GM19239 (cell line): ENCODE measurements at regions not wholly inside any gene's neighbourhood (a gene's known extent, or its start where the extent isn't known, plus 50 kb on each side); places are given as distances from the start of the nearest gene placed in this dataset.
"Not testable (repeated sequence)": the region's sequence is repeated elsewhere in the genome, so short reads cannot be mapped to it uniquely, and the experiment has no call there.

Experiments used
- DNase-seq: peaks from one replicate; pipeline ENCODE4 v3.0.0; 2011; ENCODE audit warnings: low spot score; ENCODE audit not compliant: insufficient read length
- FAIRE-seq: peaks from 2 replicates; lab custom pipeline; 2011; peaks lifted over from hg19 to GRCh38; lab: Jason Lieb, UNC

- DNase-seq = no peak
- FAIRE-seq = no peak
Observed at GRCh38 chr14:83290447-83290846, 1756.8 kb upstream of the SEL1L start.

DNA sequence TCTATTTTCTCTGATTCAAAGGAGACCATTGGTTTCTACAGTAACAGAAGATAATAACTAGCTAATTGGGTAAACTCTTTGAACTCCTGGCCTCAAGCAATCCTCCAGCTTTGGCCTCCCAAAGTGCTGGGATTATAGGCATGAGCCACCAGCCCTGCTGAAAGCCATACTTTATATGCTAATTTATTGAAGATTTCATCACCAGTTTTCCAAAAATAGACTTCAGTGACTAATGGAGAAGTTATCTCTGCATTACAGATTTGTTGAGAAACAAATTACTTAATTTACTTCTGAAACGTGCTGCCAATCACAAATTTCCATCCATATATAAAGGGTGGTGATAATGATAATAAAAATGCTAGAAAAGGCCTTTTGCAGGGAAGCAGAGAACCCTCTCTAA, 1758.1 kb upstream of the SEL1L start:
- no peak for DNase-seq
- no peak for FAIRE-seq

DNA sequence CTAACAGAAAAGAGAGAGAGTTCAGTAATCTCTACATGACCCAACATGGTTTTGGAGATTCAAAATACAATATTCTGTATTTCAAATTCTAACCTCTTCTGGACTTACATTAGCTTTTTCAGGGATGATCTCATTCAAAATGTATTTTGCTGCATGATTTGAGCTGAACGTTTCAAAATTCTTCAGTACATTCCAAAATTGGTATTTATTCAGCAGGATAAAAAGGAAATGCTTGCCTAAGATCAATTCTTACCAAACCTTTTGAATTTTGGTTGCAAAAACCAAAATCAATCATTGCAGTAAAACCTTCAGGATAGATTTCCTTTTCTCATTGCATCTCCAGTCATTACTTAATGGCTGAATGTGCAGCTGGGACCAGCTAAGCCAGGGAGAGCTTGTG, 1761.3 kb upstream of the SEL1L start:
- no peak for FAIRE-seq

DNA sequence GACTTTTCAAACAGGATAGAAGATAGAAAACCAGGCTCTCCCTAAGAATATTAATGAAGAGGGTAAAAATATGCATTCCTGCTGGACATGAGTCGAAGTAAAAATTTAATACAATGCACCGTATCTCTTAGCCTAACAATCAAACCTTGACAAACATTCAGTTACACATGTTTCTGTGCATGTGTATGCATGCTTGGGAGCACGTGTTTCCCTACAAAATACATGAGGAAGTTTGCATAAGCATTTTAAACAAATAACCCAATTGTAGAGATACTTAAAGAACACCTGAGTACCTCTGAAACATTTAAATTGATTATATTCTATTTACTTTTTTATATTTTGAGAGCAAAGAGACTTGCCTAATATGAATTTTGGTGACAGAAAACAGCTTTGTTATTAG, 1763.7 kb upstream of the SEL1L start:
- FAIRE-seq = no peak
- no peak for DNase-seq

More for the DNA sequence above, 1761.3 kb upstream of the SEL1L start:
- DNase-seq = no peak

DNA sequence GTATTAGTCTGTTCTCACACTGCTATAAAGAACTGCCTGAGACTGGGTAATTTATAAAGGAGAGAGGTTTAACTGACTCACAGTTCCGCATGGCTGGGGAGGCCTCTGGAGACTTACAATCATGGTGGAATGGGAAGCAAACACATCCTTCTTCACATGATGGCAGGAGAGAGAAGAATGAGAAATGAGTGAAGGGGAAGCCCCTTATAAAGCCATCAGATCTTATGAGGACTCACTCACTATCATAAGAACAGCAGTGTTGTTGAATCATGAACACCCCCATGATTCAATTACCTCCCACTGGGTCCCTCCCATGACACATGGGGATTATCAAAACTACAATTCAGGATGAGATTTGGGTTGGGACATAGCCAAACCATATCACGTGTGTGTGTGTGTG, 1764.4 kb upstream of the SEL1L start:
- DNase-seq = not testable (repeated sequence)

GRCh38 chr14:83300476-83301064, 1766.9 kb upstream of the SEL1L start:
- DNase-seq (no peak), FAIRE-seq (no peak)

More for the DNA sequence above, 1764.4 kb upstream of the SEL1L start:
- FAIRE-seq = not testable (repeated sequence)

GRCh38 chr14:83301791-83302190, 1768.1 kb upstream of the SEL1L start:
- no peak for DNase-seq
- FAIRE-seq = no peak

DNA sequence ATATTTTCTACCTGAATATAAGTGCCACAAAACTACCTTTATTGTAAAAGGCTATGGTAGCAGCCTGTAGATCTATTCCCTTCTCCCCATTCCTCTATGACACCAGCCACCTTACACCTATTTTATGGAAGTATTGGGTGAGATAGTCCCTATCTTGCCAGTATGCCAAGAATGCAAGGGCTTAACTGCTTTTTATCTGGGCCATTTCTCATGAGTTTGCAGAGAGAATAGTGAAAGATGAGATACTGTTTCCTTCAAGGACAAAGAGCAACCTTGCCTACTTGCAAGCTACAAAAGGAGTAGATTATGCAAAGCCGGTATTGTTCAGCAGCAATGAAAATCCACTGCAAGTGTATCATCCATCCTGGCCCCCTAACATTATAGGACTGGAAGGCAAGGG, 1775.6 kb upstream of the SEL1L start:
- no peak for FAIRE-seq

DNA sequence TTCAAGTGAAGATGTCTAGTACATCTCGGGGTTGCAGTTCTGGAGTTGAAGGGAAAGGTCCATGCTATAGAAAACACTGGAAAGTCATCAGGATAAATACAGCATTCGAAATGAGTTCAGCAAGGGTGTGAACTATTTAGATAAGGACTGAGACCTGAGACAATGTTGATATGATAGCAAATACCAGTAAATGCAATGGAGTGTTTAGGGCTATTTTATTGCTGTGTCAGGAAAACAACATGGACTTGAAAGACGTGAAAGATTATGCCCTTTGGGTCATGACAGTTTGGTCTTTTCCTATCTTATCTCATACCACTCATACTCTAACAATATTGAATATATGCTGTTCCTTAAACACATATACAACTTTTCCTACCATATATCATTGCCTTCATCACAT, 1776.2 kb upstream of the SEL1L start:
- no peak for DNase-seq
- FAIRE-seq = no peak

More for the DNA sequence above, 1775.6 kb upstream of the SEL1L start:
- no peak for DNase-seq

GRCh38 chr14:83312511-83312910, 1778.9 kb upstream of the SEL1L start:
- FAIRE-seq (no peak), DNase-seq (no peak)

DNA sequence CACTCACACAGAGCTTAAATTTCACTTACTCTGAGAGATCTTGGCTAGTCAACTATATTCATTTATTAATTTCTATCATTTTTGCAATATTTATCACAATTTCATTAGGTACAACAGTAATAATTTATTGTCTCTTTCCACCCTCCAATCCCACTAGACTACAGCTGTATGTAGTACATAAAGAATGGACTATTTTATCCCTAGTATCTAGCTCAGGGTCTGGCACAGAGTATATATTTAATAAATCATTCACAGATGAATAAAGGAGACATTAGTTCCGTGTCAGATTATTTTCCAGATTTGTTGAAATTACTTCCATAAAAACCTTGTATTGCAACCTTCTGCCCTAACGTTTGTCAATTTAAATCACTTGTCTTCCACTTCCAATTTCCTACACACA, 1781.1 kb upstream of the SEL1L start:
- FAIRE-seq = no peak

GRCh38 chr14:83316356-83316755, 1782.7 kb upstream of the SEL1L start:
- FAIRE-seq (no peak), DNase-seq (no peak)

More for the DNA sequence above, 1781.1 kb upstream of the SEL1L start:
- DNase-seq = no peak

GRCh38 chr14:83320837-83321236, 1787.2 kb upstream of the SEL1L start:
- DNase-seq = no peak
- FAIRE-seq = no peak

DNA sequence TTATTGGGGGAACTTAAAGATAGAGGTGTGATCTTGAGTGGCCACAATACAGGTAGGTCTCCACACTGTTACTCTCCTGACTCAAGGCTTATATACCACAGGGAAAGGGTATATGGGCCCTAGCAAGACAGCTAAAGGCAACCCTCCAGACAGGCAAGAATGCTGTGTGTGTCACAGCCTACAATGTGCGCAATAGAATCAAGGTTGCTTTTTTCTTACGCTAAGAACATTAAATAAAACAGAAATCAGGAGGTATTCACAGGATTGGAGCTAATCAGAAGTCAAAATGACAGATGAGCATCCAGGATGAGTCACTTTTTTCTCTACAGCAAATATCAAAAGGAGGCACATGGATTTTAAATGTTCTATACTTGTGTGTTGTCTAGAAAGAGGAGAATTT, 1797.9 kb upstream of the SEL1L start:
- FAIRE-seq = no peak
- DNase-seq = no peak

DNA sequence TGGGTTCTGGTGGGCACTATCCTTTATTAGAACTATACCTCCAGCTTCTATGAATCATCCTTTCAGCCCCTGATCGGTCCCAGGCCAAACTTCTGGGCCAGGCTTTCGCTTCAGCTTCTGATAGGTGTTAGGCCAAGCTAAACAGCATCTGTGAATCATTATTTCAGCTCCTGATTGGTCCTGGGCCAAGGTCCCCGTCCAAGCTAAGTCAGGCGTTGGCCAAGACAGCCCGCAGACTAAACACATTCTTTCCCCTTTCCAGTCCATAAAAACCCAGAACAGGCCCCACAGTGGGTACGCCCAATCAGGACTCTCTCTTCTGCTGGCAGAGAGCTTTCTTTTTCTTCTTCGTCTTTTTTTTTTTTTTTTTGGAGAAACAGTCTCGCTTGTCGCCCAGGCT, 1808.9 kb upstream of the SEL1L start:
- DNase-seq = no peak

GRCh38 chr14:83347874-83348273, 1814.2 kb upstream of the SEL1L start:
- FAIRE-seq (no peak), DNase-seq (no peak)

More for the DNA sequence above, 1808.9 kb upstream of the SEL1L start:
- FAIRE-seq = no peak

- no peak for FAIRE-seq
- no peak for DNase-seq
Observed at GRCh38 chr14:83355609-83356008, 1822.0 kb upstream of the SEL1L start.

DNA sequence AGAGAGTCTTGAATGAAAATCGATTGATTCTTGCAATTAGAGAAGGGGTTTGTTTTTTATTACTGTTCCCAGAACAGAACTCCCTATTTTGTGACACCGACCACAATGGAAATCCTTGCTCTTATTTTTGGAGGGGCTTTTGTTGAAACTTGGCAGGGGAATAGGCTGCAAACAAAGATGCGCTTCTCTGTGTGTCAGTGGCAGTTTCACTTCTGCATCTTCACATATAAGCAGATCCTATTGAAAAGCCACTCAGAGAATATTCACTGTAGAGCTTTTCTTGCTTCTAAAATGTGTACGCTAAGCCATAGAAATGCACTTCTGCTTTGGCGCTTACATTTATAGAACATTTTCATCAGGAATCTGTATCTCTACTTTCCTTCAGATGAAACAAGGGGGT, 1822.4 kb upstream of the SEL1L start:
- DNase-seq = no peak
- no peak for FAIRE-seq

- FAIRE-seq = no peak
- no peak for DNase-seq
Observed at GRCh38 chr14:83372271-83372670, 1838.6 kb upstream of the SEL1L start.

- FAIRE-seq (no peak), DNase-seq (no peak)
Observed at GRCh38 chr14:83379436-83379835, 1845.8 kb upstream of the SEL1L start.

GRCh38 chr14:83384253-83384652, 1850.6 kb upstream of the SEL1L start:
- DNase-seq = no peak
- FAIRE-seq = no peak

- FAIRE-seq (no peak), DNase-seq (no peak)
Observed at GRCh38 chr14:83395321-83395720, 1861.7 kb upstream of the SEL1L start.

DNA sequence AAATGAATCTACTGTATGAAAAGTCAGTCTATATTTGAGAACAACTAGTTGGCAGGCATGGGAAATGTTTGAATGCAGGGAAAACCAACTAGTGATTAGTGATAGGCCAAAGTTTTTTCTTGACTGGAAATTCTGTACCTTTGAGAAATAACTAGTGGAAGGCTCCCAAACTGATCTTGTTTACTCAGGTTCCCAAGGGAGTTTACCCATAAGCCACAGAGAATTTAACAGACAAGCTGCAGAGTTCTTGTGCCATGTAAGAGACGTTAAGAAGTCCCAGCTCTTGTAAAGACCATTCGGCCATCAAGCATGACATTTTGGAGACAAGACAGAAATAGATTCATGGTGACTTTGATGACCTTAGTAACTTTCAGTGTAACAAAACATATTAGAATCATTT, 1882.8 kb upstream of the SEL1L start:
- no peak for FAIRE-seq
- DNase-seq = no peak
